Neural crest cell (in vitro differentiated cells): ENCODE measurements at regions not wholly inside any gene's neighbourhood (a gene's known extent, or its start where the extent isn't known, plus 50 kb on each side); places are given as distances from the start of the nearest gene placed in this dataset.

Experiments
- DNase-seq: peaks from one replicate; pipeline ENCODE4 v3.0.0; 2021; ENCODE audit warnings: low read depth, mixed read lengths, low spot score
- H3K27ac Mint-ChIP-seq: one replicate; pipeline ENCODE4 v1.8.0; 2021; ENCODE audit warnings: mild to moderate bottlenecking, mixed read lengths; ENCODE audit not compliant: unreplicated experiment
- H3K27me3 Mint-ChIP-seq: 2 replicates; pipeline ENCODE4 v1.8.0; 2021; ENCODE audit warnings: low read depth, mild to moderate bottlenecking, mixed read lengths
- H3K36me3 Mint-ChIP-seq: 2 replicates; pipeline ENCODE4 v1.8.0; 2021; ENCODE audit warnings: low read depth, mild to moderate bottlenecking, mixed read lengths
- H3K4me1 Mint-ChIP-seq: 2 replicates; pipeline ENCODE4 v1.8.0; 2021; ENCODE audit warnings: mixed read lengths
- H3K4me3 Mint-ChIP-seq: one replicate; pipeline ENCODE4 v1.8.0; 2021; ENCODE audit warnings: mild to moderate bottlenecking, mixed read lengths
- H3K9me3 Mint-ChIP-seq: 2 replicates; pipeline ENCODE4 v1.8.0; 2021; ENCODE audit warnings: mixed read lengths
- TF ChIP-seq, protein P1 (sequence below): fragments of 200-600 bp; sonication (generic); conservative IDR thresholded peaks from 2 replicates; pipeline ENCODE4 v1.5.0; 2021; ENCODE audit warnings: antibody characterized with exemption, mild to moderate bottlenecking

DNA sequence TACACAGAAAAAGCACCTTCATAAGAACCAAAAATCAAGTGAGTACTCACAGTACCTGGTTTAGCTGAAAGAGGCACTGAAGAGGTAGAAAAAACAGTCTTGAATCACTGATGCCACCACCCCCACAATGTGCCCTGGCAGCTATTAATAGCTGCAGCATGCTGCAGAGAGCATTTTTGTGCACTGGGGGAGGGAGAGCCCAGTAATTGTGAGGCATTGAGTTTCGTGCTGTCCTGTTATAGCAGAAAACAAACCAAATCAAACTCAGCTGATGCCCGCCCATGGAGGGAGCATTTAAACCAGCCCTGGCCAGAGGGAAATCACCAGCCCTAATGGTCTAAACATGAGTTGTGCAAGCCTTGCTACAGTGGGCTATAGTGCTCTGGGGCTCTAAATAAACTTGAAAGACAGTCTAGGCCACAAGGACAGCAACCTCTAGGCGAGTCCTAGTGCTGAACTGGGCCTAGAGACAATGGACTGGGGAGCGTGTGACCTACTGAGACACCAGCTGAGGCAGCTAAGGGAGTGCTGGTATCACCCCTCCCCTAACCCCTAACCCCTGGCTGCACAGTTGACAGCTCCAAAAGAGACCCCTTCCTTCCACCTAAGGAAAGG, 106.3 kb upstream of the TMLHE start:
- Mint-ChIP-seq H3K36me3 (peaks cover 5% of the 10 kb centered on the region), H3K27me3 (no peaks in the 10 kb centered on the region), H3K9me3 (peaks cover 9% of the 10 kb centered on the region), H3K4me3 (no peak overlapping the region), H3K4me1 (peaks cover 6% of the 10 kb centered on the region), H3K27ac (no peak overlapping the region)
- DNase-seq, result no peak
- TF ChIP-seq, protein P1, sequence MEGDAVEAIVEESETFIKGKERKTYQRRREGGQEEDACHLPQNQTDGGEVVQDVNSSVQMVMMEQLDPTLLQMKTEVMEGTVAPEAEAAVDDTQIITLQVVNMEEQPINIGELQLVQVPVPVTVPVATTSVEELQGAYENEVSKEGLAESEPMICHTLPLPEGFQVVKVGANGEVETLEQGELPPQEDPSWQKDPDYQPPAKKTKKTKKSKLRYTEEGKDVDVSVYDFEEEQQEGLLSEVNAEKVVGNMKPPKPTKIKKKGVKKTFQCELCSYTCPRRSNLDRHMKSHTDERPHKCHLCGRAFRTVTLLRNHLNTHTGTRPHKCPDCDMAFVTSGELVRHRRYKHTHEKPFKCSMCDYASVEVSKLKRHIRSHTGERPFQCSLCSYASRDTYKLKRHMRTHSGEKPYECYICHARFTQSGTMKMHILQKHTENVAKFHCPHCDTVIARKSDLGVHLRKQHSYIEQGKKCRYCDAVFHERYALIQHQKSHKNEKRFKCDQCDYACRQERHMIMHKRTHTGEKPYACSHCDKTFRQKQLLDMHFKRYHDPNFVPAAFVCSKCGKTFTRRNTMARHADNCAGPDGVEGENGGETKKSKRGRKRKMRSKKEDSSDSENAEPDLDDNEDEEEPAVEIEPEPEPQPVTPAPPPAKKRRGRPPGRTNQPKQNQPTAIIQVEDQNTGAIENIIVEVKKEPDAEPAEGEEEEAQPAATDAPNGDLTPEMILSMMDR, result no peak

- Mint-ChIP-seq H3K9me3 (peaks cover 11% of the 10 kb centered on the region), H3K4me1 (peaks cover 6% of the 10 kb centered on the region), H3K4me3 (no peak overlapping the region), H3K36me3 (peaks cover 4% of the 10 kb centered on the region), H3K27me3 (no peaks in the 10 kb centered on the region), H3K27ac (no peak overlapping the region)
- TF ChIP-seq, protein P1, result no peak
- no peak for DNase-seq
These were observed 102.4 kb upstream of the TMLHE start for GRCh38 chrX:155715141-155715540.

- Mint-ChIP-seq H3K4me3 (no peak overlapping the region), H3K36me3 (peaks cover 6% of the 10 kb centered on the region), H3K9me3 (peaks cover 14% of the 10 kb centered on the region), H3K27me3 (no peaks in the 10 kb centered on the region), H3K4me1 (no peaks in the 10 kb centered on the region), H3K27ac (no peak overlapping the region)
- no peak for DNase-seq
- TF ChIP-seq, protein P1, result no peak
These were observed 82.7 kb upstream of the TMLHE start for GRCh38 chrX:155695419-155695818.

DNA sequence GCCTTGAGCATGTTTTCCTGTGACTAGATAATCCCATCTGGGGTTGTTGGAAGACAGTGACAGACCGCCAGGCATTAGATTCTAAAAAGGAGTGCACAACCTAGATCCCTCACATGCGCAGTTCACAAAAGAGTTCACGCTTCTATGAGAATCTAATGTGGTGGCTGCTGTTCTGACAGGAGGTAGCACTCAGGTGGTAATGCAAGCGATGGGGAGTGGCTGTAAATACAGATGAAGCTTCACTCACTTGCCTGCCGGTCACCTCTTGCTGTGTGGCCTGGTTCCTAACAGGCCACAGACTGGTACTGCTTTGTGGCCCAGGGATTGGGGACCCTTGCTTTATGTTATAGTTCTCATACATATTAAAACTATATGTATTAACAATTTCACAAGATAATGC, 81.9 kb upstream of the TMLHE start:
- Mint-ChIP-seq H3K9me3 (peaks cover 13% of the 10 kb centered on the region), H3K4me3 (no peak overlapping the region), H3K27ac (no peak overlapping the region), H3K4me1 (no peaks in the 10 kb centered on the region), H3K27me3 (no peaks in the 10 kb centered on the region), H3K36me3 (peaks cover 5% of the 10 kb centered on the region)
- TF ChIP-seq, protein P1, result no peak
- DNase-seq, result no peak

DNA sequence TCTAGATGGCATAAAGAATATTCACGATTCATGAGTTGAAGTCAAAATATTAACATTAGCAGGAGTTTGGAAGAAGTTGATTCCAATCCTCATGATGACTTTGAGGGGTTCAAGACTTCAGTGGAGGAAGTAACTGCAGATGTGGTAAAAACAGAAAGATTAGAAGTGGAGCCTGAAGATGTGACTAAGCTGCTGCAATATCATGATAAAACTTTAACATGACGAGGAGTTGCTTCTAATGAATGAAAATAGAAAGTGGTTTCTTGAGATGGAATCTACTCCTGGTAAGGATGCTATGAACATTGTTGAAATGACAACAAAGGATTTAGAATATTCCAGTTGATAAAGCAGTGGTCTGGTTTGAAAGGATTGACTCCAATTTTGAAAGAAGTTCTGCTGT, 70.1 kb upstream of the TMLHE start:
- peaks cover 18% of the 10 kb centered on the region for H3K9me3 Mint-ChIP-seq
- TF ChIP-seq, protein P1, result no peak
- peaks cover 5% of the 10 kb centered on the region for H3K36me3 Mint-ChIP-seq
- DNase-seq, result no peak
- no peak overlapping the region for H3K4me3 Mint-ChIP-seq
- no peak overlapping the region for H3K27ac Mint-ChIP-seq
- no peaks in the 10 kb centered on the region for H3K4me1 Mint-ChIP-seq
- H3K27me3 Mint-ChIP-seq, result no peaks in the 10 kb centered on the region
